Ovary (tissue), 3 donors: ENCODE measurements at regions not wholly inside any gene's neighbourhood (a gene's known extent, or its start where the extent isn't known, plus 50 kb on each side); places are given as distances from the start of the nearest gene placed in this dataset.

Experiments
- EP300 ChIP-seq: sonication (generic); formaldehyde crosslinking; IDR thresholded peaks from one replicate; pipeline ENCODE4 v1.6.1; 2017; ENCODE audit warnings: antibody characterized with exemption
- POLR2A ChIP-seq: fragments of 450-650 bp; IDR thresholded peaks from one replicate; pipeline ENCODE4 v1.6.1; 2017; ENCODE audit warnings: antibody characterized with exemption, mild to moderate bottlenecking, moderate library complexity
- TF ChIP-seq, protein P1 (sequence below), 3 donors: fragments of 450-650 bp in 2 of 3; fragments of 200-600 bp in 1 of 3; IDR thresholded peaks; one replicate each; pipeline versions ENCODE4 v1.5.1 to v1.8.0; 2016 to 2022; ENCODE audit warnings: antibody characterized with exemption in 3 of 3, mild to moderate bottlenecking in 1 of 3
- donor health status: DM: no; HTN: no; CAD: no.

DNA sequence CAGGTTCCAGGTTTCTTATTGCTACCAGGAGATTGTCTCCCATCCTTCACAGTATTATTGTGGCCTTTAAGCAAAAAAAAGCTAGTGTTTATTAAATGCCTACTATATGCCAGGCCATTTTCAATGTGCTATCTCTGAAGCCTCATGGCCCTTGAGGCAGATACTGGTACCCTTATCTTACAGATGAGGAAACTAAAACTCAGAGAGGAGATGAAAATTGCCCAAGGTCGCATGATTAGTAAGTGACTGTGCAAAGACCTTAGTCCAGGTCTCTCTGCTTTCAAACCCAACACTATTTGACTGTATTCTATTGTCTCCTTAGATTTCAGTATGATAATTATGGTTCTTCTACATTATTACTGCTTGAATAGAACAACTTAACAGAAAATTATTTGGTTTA is 717.9 kb upstream of the AMOT start:
- TF ChIP-seq, protein P1, sequence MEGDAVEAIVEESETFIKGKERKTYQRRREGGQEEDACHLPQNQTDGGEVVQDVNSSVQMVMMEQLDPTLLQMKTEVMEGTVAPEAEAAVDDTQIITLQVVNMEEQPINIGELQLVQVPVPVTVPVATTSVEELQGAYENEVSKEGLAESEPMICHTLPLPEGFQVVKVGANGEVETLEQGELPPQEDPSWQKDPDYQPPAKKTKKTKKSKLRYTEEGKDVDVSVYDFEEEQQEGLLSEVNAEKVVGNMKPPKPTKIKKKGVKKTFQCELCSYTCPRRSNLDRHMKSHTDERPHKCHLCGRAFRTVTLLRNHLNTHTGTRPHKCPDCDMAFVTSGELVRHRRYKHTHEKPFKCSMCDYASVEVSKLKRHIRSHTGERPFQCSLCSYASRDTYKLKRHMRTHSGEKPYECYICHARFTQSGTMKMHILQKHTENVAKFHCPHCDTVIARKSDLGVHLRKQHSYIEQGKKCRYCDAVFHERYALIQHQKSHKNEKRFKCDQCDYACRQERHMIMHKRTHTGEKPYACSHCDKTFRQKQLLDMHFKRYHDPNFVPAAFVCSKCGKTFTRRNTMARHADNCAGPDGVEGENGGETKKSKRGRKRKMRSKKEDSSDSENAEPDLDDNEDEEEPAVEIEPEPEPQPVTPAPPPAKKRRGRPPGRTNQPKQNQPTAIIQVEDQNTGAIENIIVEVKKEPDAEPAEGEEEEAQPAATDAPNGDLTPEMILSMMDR (IDR thresholded peaks at IDR 0.05): no peak
- TF ChIP-seq POLR2A (no peak), EP300 (no peak)
